CD4-positive, alpha-beta T cell treated with Interleukin-15 for 4 hours (primary cell): ENCODE measurements at regions not wholly inside any gene's neighbourhood (a gene's known extent, or its start where the extent isn't known, plus 50 kb on each side); places are given as distances from the start of the nearest gene placed in this dataset.
A peak's percentile ranks its signal among the peaks of the same experiment; 100 is the strongest.

ENCODE experiments used
- DNase-seq: peaks from one replicate; pipeline ENCODE4 v3.0.0-alpha.2; 2020; ENCODE audit warnings: low spot score

DNA sequence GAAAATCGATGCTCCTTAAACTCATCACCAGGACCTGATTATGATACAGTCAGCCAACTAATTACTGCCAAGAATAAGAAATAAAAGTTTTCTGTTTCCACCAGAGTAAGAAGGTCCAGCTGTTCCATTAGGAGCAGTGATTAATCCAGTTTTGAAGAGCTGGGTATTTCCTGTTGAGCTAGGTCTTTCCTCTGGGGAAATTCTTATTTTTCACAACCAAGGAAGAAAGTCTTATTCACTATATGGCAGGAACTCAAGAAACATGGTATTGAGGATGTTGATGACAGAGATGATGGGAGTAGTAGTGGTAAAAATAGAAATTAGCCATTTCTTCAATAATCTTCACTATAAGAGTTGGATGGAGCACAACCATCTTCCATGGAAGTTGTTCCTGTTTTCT is 374.6 kb upstream of the RUNX1 start:
- DNase-seq, result no peak

GRCh38 chr21:35422011-35422410 is 372.9 kb upstream of the RUNX1 start:
- no peak for DNase-seq

DNA sequence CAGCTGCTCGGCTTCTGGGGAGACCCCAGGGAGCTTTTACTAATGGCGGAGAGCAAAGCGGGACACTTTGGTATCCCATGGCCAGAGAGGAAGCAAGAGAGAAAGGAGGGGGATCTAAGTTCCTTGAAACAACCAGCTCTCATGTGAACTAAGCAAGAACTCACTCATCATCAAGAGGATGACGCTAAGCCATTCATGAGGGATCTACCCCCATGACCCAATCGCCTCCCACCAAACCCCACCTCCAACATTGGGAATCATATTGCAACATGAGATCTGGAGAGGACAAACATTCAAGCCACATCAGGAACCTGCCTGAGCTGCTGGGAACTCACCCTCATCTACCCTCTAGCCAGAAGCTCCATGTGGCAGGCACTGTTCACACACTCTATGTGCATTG is 372.1 kb upstream of the RUNX1 start:
- no peak for DNase-seq

- DNase-seq, result no peak
These were observed 371.6 kb upstream of the RUNX1 start for GRCh38 chr21:35420656-35421055.

GRCh38 chr21:35417762-35418161 is 368.7 kb upstream of the RUNX1 start:
- no peak for DNase-seq

GRCh38 chr21:35416866-35417489 is 367.9 kb upstream of the RUNX1 start:
- no peak for DNase-seq

GRCh38 chr21:35414507-35415139 is 365.5 kb upstream of the RUNX1 start:
- no peak for DNase-seq

- DNase-seq, result no peak
These were observed 365.0 kb upstream of the RUNX1 start for GRCh38 chr21:35414056-35414455.

- no peak for DNase-seq
These were observed 363.1 kb upstream of the RUNX1 start for GRCh38 chr21:35412231-35412630.

GRCh38 chr21:35411434-35411833 is 362.3 kb upstream of the RUNX1 start:
- DNase-seq, result no peak

GRCh38 chr21:35410656-35411055 is 361.6 kb upstream of the RUNX1 start:
- no peak for DNase-seq

DNA sequence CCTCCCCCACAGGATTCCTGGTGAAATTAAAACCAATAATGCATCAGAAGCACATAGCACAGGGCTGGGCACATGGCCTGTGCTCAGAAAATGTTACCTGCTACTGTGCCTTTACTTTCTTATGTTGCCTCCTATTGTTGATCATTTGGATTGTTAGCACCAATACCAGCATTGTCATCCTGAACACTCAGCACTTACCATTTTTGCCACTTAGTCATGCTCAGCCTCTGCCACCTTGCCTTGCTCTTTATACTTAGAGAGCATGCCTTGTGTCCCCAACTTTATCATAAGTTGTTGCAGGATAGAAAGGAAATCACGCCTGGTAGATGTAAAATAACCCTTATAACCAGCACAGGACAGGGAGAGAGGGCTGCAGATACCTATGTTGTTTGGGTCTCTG is 361.0 kb upstream of the RUNX1 start:
- DNase-seq, result no peak

DNA sequence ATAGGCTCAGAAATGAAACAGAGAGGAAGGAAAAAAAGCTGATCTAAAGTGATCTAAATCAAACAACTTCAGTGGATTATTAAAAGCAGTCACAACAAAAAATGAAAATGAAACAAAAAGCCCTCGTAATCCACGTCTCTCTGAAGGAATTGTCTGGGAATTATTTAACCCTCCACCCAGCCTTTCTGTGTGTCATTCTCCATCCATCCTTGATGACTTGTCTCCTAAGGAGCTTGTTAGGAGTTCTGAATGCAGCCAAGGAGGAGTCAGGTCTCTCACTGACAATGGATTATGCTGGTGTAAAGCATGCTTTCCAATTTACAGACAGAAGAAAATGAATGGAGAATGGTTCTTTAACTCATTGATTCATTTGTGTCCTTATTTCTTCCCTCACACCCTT is 359.3 kb upstream of the RUNX1 start:
- no peak for DNase-seq

DNA sequence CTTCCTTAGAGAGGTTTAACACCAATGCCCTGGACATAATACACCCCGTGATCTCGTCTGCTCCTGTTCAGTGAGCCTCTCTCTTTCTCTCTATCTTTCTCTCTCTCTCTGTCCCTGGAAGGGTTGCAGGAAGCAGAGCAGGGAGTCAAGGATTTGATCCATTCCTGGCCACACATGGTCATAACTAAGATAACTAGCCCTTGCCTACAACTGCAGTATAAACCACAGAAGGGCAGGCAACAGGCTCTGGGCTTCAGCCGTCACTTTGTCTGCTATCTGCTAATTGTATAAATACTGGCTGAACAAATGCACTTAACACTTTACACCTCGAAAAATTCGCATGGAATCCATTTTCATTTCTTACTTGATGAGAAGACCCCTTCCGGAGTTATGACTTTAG is 357.5 kb upstream of the RUNX1 start:
- no peak for DNase-seq

DNA sequence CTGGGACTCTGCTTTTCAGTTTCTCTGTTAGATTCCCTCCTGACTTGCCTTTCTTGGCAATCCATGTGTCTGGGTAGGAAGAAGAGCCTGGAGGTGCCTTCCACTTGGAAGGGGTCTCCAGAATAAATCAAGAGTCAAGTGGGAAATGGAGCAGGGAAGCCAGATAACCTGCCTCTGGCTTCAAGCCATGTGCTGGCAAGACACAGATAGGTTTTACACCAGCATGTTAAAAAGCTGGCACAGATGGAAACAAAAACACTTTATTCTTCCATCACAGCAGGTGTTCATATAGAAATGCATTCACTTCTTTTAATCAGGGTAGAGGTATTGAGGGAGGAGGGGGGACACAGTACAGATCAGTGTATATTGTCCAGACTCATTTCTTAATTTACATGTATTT is 356.9 kb upstream of the RUNX1 start:
- DNase-seq, result no peak

GRCh38 chr21:35404247-35404646 is 355.1 kb upstream of the RUNX1 start:
- DNase-seq, result no peak

DNA sequence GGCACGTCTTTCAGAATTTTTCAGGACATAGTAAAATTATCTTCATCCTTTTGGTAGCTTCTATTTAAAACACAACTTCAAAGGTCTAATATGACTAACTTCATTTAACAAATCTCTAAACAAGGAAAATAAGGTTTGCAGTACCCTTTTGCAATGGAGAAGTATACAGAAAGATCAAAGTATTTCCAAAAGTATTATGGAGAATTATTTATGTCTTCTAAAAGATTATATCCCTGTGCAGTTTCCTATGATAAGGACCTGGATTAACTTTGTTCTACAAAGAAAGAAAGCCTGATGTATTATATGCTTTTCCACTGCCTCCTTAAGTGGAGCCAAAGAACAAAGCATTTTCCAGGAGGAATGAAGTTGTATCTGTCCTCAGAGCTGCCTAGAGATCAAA is 353.0 kb upstream of the RUNX1 start:
- no peak for DNase-seq

- no peak for DNase-seq
These were observed 352.4 kb upstream of the RUNX1 start for GRCh38 chr21:35401476-35401875.

DNA sequence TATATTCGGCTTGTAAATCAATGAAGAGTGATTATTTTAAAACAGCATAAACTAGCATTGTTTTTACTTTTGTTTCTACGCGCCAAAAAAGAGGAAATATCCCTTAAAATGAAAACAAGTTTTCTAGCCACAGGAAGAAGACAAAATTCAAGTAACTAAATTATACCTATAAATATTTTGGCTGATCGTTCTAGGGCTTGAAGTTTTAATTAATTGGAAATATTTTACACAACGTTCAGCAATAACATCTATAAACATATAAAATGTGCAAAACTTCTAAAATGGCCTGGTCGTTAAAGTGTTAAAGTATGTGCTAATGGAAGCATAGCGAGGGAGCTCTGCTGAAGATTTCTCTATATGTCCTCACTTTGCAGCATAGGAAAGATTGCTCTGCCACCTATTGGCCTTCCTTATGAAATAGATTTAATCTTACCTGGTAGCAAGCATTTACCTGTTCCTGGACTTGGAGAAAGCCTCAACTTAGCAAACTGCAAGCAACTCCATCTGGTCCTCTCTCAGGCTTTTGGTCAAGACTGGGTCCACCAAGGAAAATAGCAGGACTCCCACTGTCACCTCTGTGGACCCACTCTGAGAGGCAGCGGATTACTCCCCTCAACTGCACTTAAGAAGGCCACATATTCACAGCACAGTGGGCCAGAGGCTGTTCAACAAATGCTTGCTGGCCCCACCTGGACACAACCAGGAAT is 351.3 kb upstream of the RUNX1 start:
- peak; percentile 66 for DNase-seq

DNA sequence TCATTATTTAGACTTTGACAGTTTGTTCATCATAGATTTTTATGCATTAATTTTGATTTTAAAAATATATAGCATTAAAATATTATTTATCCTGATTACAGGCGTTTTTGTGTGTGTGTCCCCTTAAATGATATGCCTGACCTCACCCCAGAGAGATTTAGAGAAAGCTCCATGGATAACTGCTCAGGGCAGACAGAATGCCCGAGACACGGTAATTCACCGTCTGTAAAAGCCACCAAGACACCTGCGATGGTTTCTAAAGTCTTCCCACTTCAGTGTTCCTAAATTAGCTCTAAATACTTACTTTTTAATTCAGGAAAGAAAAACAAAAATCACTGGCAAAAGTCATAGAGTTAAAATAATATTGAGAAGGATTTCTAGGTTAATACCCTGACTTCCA is 350.6 kb upstream of the RUNX1 start:
- DNase-seq, result no peak

DNA sequence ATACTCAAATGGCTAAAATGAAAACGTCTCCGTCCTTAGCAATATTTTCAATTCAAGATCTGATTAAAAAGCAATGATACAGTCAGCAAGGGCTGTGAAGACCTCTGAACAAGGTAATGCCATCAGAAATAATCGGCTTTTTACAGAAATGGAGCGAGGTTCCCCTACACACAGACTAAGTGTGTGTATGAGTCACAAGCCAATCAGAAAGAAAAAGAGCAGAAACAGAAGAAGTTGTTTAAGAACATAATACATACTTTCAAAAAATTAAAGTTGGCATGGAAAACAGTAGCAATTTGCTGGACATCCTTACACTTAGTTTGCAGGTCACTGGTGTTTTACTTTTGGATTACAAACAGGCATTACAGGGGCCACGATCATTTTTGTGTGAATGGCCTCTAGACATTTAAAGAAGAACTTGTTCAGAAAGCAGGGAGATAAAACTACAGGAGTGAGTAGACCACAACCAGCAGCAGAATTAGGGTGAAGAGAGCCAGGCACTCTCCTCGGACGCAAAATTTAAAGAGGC is 350.0 kb upstream of the RUNX1 start:
- no peak for DNase-seq

DNA sequence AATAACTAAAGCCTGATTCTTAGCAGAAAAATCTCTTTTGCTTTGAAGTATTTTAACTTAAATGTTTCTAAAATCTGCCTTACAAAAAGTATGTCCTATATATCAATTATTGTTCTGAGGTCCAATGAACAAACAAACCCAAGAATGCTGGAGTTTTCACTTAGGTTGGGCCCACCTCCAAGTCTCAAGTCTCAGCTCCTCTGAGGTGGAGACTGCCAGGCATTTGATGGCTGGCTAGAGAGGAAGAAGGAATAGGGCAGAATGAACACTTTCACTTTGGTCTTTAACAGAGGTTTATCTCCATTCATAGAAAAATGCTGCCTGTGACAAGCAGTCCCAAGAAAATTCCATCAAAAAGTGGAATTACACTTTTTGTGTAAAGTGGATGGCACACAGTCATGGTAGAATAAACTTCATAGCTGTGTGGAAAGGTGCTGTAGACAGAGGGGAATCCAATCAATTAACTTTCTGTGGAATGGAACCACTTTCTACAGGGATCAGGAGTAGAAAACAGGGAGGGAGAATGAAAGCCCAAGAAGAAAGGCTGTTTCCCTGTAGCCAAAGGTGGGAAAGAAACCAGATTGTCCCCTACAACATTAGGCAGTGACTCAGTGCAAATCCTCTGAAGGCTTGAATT is 349.4 kb upstream of the RUNX1 start:
- DNase-seq, result no peak

- DNase-seq, result no peak
These were observed 348.7 kb upstream of the RUNX1 start for GRCh38 chr21:35397781-35398180.
